Endothelial cell of umbilical vein (primary cell): ENCODE measurements at regions not wholly inside any gene's neighbourhood (a gene's known extent, or its start where the extent isn't known, plus 50 kb on each side); places are given as distances from the start of the nearest gene placed in this dataset.

Source experiments
- EZH2 ChIP-seq: IDR thresholded peaks from 2 replicates; pipeline ENCODE4 v1.6.1; 2012; ENCODE audit warnings: borderline replicate concordance, low read depth, mild to moderate bottlenecking, moderate library complexity, low read length, inconsistent platforms; ENCODE audit not compliant: severe bottlenecking
- MYC ChIP-seq: IDR thresholded peaks from one replicate; pipeline ENCODE4 v1.6.1; 2011; ENCODE audit warnings: mild to moderate bottlenecking, low read depth, low read length
- POLR2A ChIP-seq: IDR thresholded peaks from 2 replicates; pipeline ENCODE4 v1.6.1; 2012; ENCODE audit warnings: low read depth, mild to moderate bottlenecking, control low read depth, low read length
- POLR2AphosphoS5 ChIP-seq: IDR thresholded peaks from 2 replicates; pipeline ENCODE4 v1.6.1; 2012; ENCODE audit warnings: low read depth, mild to moderate bottlenecking, control low read depth, low read length, moderate library complexity; ENCODE audit not compliant: insufficient read depth
- TF ChIP-seq, protein P1 (sequence below), 2 donors: IDR thresholded peaks; 1 replicate in 1 of 2; 2 replicates in 1 of 2; pipeline ENCODE4 v1.5.1; 2011; ENCODE audit warnings: low read length in 2 of 2, mild to moderate bottlenecking in 2 of 2, moderate library complexity in 2 of 2, control low read depth in 1 of 2, inconsistent platforms in 1 of 2, low read depth in 1 of 2; ENCODE audit not compliant: insufficient read depth in 1 of 2; ENCODE audit errors: extremely low read depth in 1 of 2
- TF ChIP-seq, protein P2 (sequence below): IDR thresholded peaks from 2 replicates; pipeline ENCODE4 v1.6.1; 2011; ENCODE audit not compliant: insufficient read depth, insufficient read length

DNA sequence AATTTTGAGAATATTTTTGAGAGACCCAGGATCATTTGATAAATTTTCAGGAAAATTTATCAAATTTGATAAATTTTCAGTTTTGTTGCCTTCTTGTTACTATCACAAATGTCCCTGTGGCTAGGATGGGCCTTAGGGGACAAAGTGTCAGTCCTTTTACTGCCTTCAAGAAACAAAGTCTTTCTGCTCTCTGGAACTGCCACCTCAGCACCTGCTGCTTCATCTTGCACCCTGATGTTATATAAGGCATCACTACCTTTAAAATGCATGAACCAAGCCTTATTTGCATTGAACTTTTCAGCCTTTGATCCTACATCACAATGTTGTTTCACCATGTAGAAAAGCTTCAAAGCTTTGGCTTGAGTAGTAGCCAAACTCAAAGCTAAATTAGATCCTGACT, 123.0 kb upstream of the CNTLN start:
- TF ChIP-seq, protein P1, sequence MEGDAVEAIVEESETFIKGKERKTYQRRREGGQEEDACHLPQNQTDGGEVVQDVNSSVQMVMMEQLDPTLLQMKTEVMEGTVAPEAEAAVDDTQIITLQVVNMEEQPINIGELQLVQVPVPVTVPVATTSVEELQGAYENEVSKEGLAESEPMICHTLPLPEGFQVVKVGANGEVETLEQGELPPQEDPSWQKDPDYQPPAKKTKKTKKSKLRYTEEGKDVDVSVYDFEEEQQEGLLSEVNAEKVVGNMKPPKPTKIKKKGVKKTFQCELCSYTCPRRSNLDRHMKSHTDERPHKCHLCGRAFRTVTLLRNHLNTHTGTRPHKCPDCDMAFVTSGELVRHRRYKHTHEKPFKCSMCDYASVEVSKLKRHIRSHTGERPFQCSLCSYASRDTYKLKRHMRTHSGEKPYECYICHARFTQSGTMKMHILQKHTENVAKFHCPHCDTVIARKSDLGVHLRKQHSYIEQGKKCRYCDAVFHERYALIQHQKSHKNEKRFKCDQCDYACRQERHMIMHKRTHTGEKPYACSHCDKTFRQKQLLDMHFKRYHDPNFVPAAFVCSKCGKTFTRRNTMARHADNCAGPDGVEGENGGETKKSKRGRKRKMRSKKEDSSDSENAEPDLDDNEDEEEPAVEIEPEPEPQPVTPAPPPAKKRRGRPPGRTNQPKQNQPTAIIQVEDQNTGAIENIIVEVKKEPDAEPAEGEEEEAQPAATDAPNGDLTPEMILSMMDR (IDR thresholded peaks at IDR 0.05; ENCODE audit: extremely low read depth in 1 of 2, insufficient read depth in 1 of 2, low read depth in 1 of 2, low read length in 2 of 2) = no peak
- TF ChIP-seq POLR2AphosphoS5 (no peak), POLR2A (no peak), EZH2 (no peak), MYC (no peak)
- TF ChIP-seq, protein P2, sequence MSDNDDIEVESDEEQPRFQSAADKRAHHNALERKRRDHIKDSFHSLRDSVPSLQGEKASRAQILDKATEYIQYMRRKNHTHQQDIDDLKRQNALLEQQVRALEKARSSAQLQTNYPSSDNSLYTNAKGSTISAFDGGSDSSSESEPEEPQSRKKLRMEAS = no peak
